CD8-positive, alpha-beta memory T cell (primary cell): ENCODE measurements at regions not wholly inside any gene's neighbourhood (a gene's known extent, or its start where the extent isn't known, plus 50 kb on each side); places are given as distances from the start of the nearest gene placed in this dataset.

Experiments
- CTCF ChIA-PET: fragments of 350-600 bp; sonication (Branson Sonifier 250); formaldehyde crosslinking; loops from one replicate; lab custom pipeline; 2021; ENCODE audit warnings: antibody characterized with exemption; lab: Charles Lee
- POLR2A ChIA-PET: fragments of 350-600 bp; sonication (Branson Sonifier 250); formaldehyde crosslinking; loops from one replicate; lab custom pipeline; 2021; ENCODE audit warnings: antibody characterized with exemption; lab: Charles Lee
- DNase-seq, 5 donors: peaks; one replicate each; pipeline versions ENCODE4 v3.0.0 to v3.0.0-alpha.2; 2020 to 2022; ENCODE audit warnings: mixed read lengths in 1 of 5
- H3K27ac ChIP-seq: one replicate; pipeline ENCODE4 v1.7.0; 2013; ENCODE audit warnings: low read depth, mild to moderate bottlenecking, low read length, moderate library complexity
- H3K27me3 ChIP-seq: 2 replicates; pipeline ENCODE4 v1.7.0; 2013; ENCODE audit warnings: low read length, mild to moderate bottlenecking; ENCODE audit not compliant: insufficient read depth, poor library complexity, severe bottlenecking
- H3K36me3 ChIP-seq: 2 replicates; pipeline ENCODE4 v1.7.0; 2013; ENCODE audit warnings: mild to moderate bottlenecking, low read length, moderate library complexity; ENCODE audit not compliant: insufficient read depth
- H3K4me1 ChIP-seq: 2 replicates; pipeline ENCODE4 v1.7.0; 2013; ENCODE audit warnings: mild to moderate bottlenecking, low read length, moderate library complexity; ENCODE audit not compliant: insufficient read depth
- H3K4me3 ChIP-seq: 2 replicates; pipeline ENCODE4 v1.7.0; 2013; ENCODE audit warnings: mild to moderate bottlenecking, low read length
- H3K9me3 ChIP-seq: 2 replicates; pipeline ENCODE4 v1.7.0; 2013; ENCODE audit warnings: mild to moderate bottlenecking, low read length
- H3K27ac Mint-ChIP-seq, 8 donors: one replicate each; pipeline ENCODE4 v1.8.0; 2020 to 2021; ENCODE audit warnings: mixed read lengths in 8 of 8, mild to moderate bottlenecking in 6 of 8, inconsistent platforms in 3 of 8, moderate library complexity in 3 of 8
- H3K27me3 Mint-ChIP-seq, 2 donors: one replicate each; pipeline ENCODE4 v1.8.0; 2020 to 2021; ENCODE audit warnings: mixed read lengths in 2 of 2, mild to moderate bottlenecking in 1 of 2, moderate library complexity in 1 of 2
- H3K36me3 Mint-ChIP-seq, 3 donors: one replicate each; pipeline ENCODE4 v1.8.0; 2020 to 2021; ENCODE audit warnings: mixed read lengths in 3 of 3, inconsistent platforms in 1 of 3, mild to moderate bottlenecking in 1 of 3
- H3K4me1 Mint-ChIP-seq, 3 donors: one replicate each; pipeline ENCODE4 v1.8.0; 2020 to 2021; ENCODE audit warnings: mixed read lengths in 3 of 3, inconsistent platforms in 1 of 3, mild to moderate bottlenecking in 1 of 3
- H3K4me3 Mint-ChIP-seq, 7 donors: one replicate each; pipeline ENCODE4 v1.8.0; 2020 to 2021; ENCODE audit warnings: mixed read lengths in 7 of 7, mild to moderate bottlenecking in 6 of 7, moderate library complexity in 4 of 7, inconsistent platforms in 2 of 7
- H3K9me3 Mint-ChIP-seq, 5 donors: one replicate each; pipeline ENCODE4 v1.8.0; 2020 to 2022; ENCODE audit warnings: mixed read lengths in 5 of 5, mild to moderate bottlenecking in 3 of 5, moderate library complexity in 2 of 5, inconsistent platforms in 1 of 5

GRCh38 chr13:89951341-89951740 lies 1396.1 kb upstream of the MIR17HG start:
- Histone ChIP-seq H3K4me1 (no peaks in the 10 kb centered on the region), H3K36me3 (no peaks in the 10 kb centered on the region), H3K4me3 (no peak overlapping the region), H3K27ac (no peak overlapping the region), H3K27me3 (no peaks in the 10 kb centered on the region), H3K9me3 (no peaks in the 10 kb centered on the region)
- CTCF ChIA-PET, result no interaction called here
- Mint-ChIP-seq H3K4me3 (no peak overlapping the region), H3K4me1 (no peaks in the 10 kb centered on the region), H3K27ac (no peak overlapping the region), H3K27me3 (no peaks in the 10 kb centered on the region), H3K9me3 (peaks cover 3 to 8% (median 4%) of the 10 kb centered on the region in 5 donors), H3K36me3 (no peaks in the 10 kb centered on the region)
- no peak for DNase-seq
- POLR2A ChIA-PET, result no interaction called here

DNA sequence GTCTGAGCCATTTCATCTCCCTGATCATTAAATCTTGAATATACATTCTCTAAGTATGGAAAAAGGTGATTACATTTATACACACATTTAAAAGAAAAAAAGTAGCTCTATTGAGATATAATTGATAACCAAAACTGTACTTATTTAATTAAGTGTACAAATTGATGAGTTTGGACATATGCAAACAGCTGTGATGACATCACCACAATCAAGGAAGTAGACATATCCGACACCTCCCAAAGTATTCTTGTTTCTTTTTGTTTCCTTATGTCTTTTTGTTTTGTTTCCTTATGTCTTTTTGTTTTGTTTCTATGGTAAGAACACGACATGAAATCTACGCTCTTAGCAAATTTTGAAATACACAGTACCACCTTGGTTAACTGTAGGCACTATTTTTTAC lies 1393.9 kb upstream of the MIR17HG start:
- Histone ChIP-seq H3K4me1 (no peaks in the 10 kb centered on the region), H3K27me3 (no peaks in the 10 kb centered on the region), H3K4me3 (no peak overlapping the region), H3K36me3 (no peaks in the 10 kb centered on the region), H3K27ac (no peak overlapping the region), H3K9me3 (no peaks in the 10 kb centered on the region)
- Mint-ChIP-seq H3K27ac (no peak overlapping the region), H3K27me3 (no peaks in the 10 kb centered on the region), H3K36me3 (no peaks in the 10 kb centered on the region), H3K9me3 (peaks cover 2 to 6% (median 4%) of the 10 kb centered on the region in 5 donors), H3K4me1 (no peaks in the 10 kb centered on the region), H3K4me3 (no peak overlapping the region)
- no peak for DNase-seq
- CTCF ChIA-PET, result no interaction called here
- POLR2A ChIA-PET, result no interaction called here

DNA sequence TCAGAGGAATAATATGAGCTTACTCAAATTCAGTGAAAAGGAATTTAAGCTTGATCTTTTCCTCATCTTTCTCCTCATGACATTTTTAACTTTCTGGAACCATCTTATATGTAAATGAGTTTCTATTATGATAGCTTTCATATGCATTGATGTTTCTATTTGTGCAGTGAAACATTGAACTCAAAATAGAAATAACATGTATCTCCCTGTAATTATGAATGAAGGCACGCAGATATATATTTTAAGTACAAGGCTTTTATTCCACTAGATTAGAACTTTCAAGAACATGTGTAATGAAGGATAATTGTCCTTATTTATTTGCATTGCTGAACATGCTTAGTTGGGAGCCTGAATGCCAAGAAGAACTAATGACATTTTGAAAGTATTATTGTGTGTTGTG lies 1391.7 kb upstream of the MIR17HG start:
- POLR2A ChIA-PET, result no interaction called here
- Mint-ChIP-seq H3K4me1 (no peaks in the 10 kb centered on the region), H3K4me3 (no peak overlapping the region), H3K36me3 (no peaks in the 10 kb centered on the region), H3K27me3 (no peaks in the 10 kb centered on the region), H3K27ac (no peak overlapping the region), H3K9me3 (peaks cover 2 to 18% (median 6%) of the 10 kb centered on the region in 5 donors)
- Histone ChIP-seq H3K4me1 (no peaks in the 10 kb centered on the region), H3K27me3 (no peaks in the 10 kb centered on the region), H3K36me3 (no peaks in the 10 kb centered on the region), H3K27ac (no peak overlapping the region), H3K4me3 (no peak overlapping the region), H3K9me3 (no peaks in the 10 kb centered on the region)
- CTCF ChIA-PET, result no interaction called here
- no peak for DNase-seq

- Mint-ChIP-seq H3K27me3 (no peaks in the 10 kb centered on the region), H3K36me3 (no peaks in the 10 kb centered on the region), H3K4me1 (no peaks in the 10 kb centered on the region), H3K9me3 (peaks cover 0 to 22% (median 6%) of the 10 kb centered on the region in 5 donors), H3K27ac (no peak overlapping the region), H3K4me3 (no peak overlapping the region)
- ChIA-PET CTCF (no interaction called here), POLR2A (no interaction called here)
- Histone ChIP-seq H3K4me3 (no peak overlapping the region), H3K27ac (no peak overlapping the region), H3K9me3 (no peaks in the 10 kb centered on the region), H3K4me1 (no peaks in the 10 kb centered on the region), H3K36me3 (no peaks in the 10 kb centered on the region), H3K27me3 (no peaks in the 10 kb centered on the region)
- no peak for DNase-seq
Measured at GRCh38 chr13:89959074-89959473, 1388.4 kb upstream of the MIR17HG start.

- Mint-ChIP-seq H3K9me3 (peaks cover 5 to 32% (median 17%) of the 10 kb centered on the region in 5 donors), H3K4me3 (no peak overlapping the region), H3K27me3 (no peaks in the 10 kb centered on the region), H3K36me3 (no peaks in the 10 kb centered on the region), H3K4me1 (no peaks in the 10 kb centered on the region), H3K27ac (no peak overlapping the region)
- no peak for DNase-seq
- H3K27me3 ChIP-seq, result no peaks in the 10 kb centered on the region
- H3K27ac ChIP-seq, result no peak overlapping the region
- no peak overlapping the region for H3K4me3 ChIP-seq
- no peaks in the 10 kb centered on the region for H3K9me3 ChIP-seq
- ChIA-PET CTCF (no interaction called here), POLR2A (no interaction called here)
- no peaks in the 10 kb centered on the region for H3K36me3 ChIP-seq
- H3K4me1 ChIP-seq, result no peaks in the 10 kb centered on the region
Measured at GRCh38 chr13:89965252-89965651, 1382.2 kb upstream of the MIR17HG start.

GRCh38 chr13:89966524-89966923 lies 1381.0 kb upstream of the MIR17HG start:
- Mint-ChIP-seq H3K27ac (no peak overlapping the region), H3K4me3 (no peak overlapping the region), H3K4me1 (no peaks in the 10 kb centered on the region), H3K9me3 (peaks cover 5 to 35% (median 17%) of the 10 kb centered on the region in 5 donors), H3K36me3 (no peaks in the 10 kb centered on the region), H3K27me3 (no peaks in the 10 kb centered on the region)
- Histone ChIP-seq H3K4me1 (no peaks in the 10 kb centered on the region), H3K27ac (no peak overlapping the region), H3K36me3 (no peaks in the 10 kb centered on the region), H3K4me3 (no peak overlapping the region), H3K27me3 (no peaks in the 10 kb centered on the region), H3K9me3 (no peaks in the 10 kb centered on the region)
- DNase-seq, result no peak
- ChIA-PET POLR2A (no interaction called here), CTCF (no interaction called here)

DNA sequence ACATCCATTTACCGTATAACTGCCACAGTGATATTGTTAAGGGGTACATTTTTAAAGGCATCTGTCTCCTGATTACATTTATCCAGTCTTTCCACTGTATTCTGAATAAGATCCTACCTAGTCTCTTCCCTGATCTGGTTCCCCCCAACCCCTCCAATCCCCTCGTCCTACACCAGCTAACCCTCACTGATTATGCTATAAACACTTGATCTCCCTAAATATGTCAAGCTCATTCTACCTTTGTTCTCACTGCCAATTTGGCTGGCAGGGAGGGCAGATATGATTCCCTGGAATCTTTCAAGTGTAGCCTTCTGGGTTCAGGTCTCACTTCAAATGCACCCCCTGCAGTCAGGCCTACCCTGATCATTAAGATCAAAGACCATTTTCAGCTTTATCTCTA lies 1379.8 kb upstream of the MIR17HG start:
- Histone ChIP-seq H3K27ac (no peak overlapping the region), H3K27me3 (no peaks in the 10 kb centered on the region), H3K9me3 (no peaks in the 10 kb centered on the region), H3K4me3 (no peak overlapping the region), H3K36me3 (no peaks in the 10 kb centered on the region), H3K4me1 (no peaks in the 10 kb centered on the region)
- H3K27ac Mint-ChIP-seq, result no peak overlapping the region
- H3K36me3 Mint-ChIP-seq, result no peaks in the 10 kb centered on the region
- DNase-seq, result no peak
- no peak overlapping the region for H3K4me3 Mint-ChIP-seq
- CTCF ChIA-PET, result no interaction called here
- H3K4me1 Mint-ChIP-seq, result no peaks in the 10 kb centered on the region
- no peaks in the 10 kb centered on the region for H3K27me3 Mint-ChIP-seq
- H3K9me3 Mint-ChIP-seq, result peaks cover 5 to 32% (median 17%) of the 10 kb centered on the region in 5 donors
- POLR2A ChIA-PET, result no interaction called here

DNA sequence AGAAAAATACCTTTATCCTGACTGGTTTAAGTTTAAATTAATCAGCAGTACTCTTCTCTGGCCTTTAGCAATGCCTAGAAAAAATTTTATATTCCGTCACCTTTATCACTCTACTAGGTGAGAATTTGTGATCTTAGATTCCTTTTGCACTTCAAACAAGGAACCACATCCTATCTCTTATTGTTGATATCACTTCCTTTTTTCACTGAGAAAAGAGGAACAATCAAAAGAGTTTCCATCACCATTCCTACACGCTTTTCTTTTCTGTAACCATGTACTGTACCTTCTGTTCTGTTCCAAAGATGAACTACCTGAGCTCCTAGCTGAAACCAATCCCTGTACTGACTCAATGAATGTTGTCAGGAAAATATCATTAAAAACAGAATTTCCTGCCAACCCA lies 1379.0 kb upstream of the MIR17HG start:
- H3K36me3 Mint-ChIP-seq, result no peaks in the 10 kb centered on the region
- CTCF ChIA-PET, result no interaction called here
- H3K4me3 Mint-ChIP-seq, result no peak overlapping the region

GRCh38 chr13:89970353-89970709 lies 1377.2 kb upstream of the MIR17HG start:
- Histone ChIP-seq H3K27ac (no peak overlapping the region), H3K4me3 (no peak overlapping the region), H3K27me3 (no peaks in the 10 kb centered on the region), H3K9me3 (no peaks in the 10 kb centered on the region), H3K36me3 (no peaks in the 10 kb centered on the region), H3K4me1 (no peaks in the 10 kb centered on the region)
- H3K27me3 Mint-ChIP-seq, result no peaks in the 10 kb centered on the region
- ChIA-PET CTCF (no interaction called here), POLR2A (no interaction called here)
- no peak for DNase-seq
- H3K4me3 Mint-ChIP-seq, result no peak overlapping the region
- H3K36me3 Mint-ChIP-seq, result no peaks in the 10 kb centered on the region
- H3K27ac Mint-ChIP-seq, result no peak overlapping the region
- H3K9me3 Mint-ChIP-seq, result peaks cover 4 to 31% (median 17%) of the 10 kb centered on the region in 5 donors
- H3K4me1 Mint-ChIP-seq, result no peaks in the 10 kb centered on the region

More for the DNA sequence above, 1379.0 kb upstream of the MIR17HG start:
- H3K4me3 ChIP-seq, result no peak overlapping the region
- POLR2A ChIA-PET, result no interaction called here
- H3K27me3 Mint-ChIP-seq, result no peaks in the 10 kb centered on the region
- H3K27ac Mint-ChIP-seq, result no peak overlapping the region
- H3K27me3 ChIP-seq, result no peaks in the 10 kb centered on the region
- H3K36me3 ChIP-seq, result no peaks in the 10 kb centered on the region
- H3K9me3 Mint-ChIP-seq, result peaks cover 5 to 32% (median 17%) of the 10 kb centered on the region in 5 donors
- DNase-seq, result no peak
- H3K4me1 Mint-ChIP-seq, result no peaks in the 10 kb centered on the region
- H3K9me3 ChIP-seq, result no peaks in the 10 kb centered on the region
- H3K4me1 ChIP-seq, result no peaks in the 10 kb centered on the region
- no peak overlapping the region for H3K27ac ChIP-seq
